HG02870 (cell line): ENCODE measurements at regions not wholly inside any gene's neighbourhood (a gene's known extent, or its start where the extent isn't known, plus 50 kb on each side); places are given as distances from the start of the nearest gene placed in this dataset.
"Not testable (repeated sequence)": the region's sequence is repeated elsewhere in the genome, so short reads cannot be mapped to it uniquely, and the experiment has no call there.

Experiments
- ATAC-seq: cut with Tn5 transposase; IDR thresholded peaks from one replicate; pipeline ENCODE4 v1.9.1; 2021; ENCODE audit warnings: mild to moderate bottlenecking, moderate library complexity; ENCODE audit not compliant: unreplicated experiment

DNA sequence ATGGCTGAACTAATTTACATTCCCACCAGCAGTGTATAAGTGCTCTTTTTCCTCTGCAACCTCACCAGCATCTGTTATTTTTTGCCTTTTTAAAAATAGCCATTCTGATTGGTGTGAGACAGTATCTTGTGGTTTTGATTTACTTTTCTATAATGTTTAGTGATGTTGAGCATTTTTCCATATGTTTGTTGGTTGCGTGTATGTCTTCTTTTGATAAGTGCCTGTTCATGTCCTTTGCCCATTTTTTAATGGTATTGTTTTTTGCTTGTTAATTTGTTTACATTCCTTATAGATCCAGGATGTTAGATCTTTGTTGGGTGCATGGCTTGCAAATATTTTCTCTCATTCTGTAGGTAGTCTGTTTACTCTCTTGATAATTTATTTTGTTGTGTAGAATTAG lies 169.9 kb downstream of the PRL start:
- ATAC-seq = no peak

DNA sequence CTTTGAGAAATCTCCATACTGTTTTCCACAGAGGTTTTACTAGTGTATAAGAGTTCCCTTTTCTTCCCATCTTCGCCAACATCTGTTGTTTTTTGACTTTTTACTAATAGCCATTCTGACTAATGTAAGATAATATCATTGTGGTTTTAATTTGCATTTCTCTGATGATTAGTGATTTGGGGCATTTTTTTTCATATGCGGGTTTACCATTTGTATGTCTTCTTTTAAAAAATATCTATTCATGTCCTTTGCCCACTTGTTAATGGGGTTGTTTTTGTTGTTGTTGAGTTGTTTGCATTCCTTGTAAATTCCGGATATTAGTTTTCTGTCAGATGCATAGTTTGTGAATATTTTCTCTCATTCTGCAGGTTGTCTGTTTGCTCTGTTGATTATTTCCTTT lies 167.1 kb downstream of the PRL start:
- ATAC-seq = no peak

DNA sequence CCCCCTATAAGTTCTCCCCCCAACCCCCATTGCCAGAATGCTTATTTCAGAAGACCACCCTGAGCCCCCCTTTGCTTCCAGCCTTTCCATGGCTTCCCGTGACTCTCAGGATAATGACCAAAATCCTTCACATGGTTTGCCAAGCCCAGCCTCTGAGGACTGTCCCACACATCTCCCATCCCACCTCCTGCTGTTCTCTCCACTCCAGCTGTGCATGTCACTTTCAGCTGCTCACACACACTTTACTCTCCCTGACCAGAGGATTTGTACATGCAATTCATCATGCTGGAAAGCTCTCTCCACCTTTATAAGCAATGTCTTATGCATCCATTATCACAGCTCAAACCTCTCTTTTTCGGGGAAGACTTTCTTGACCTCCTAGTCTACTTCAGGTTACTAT lies 164.2 kb downstream of the PRL start:
- ATAC-seq = no peak

DNA sequence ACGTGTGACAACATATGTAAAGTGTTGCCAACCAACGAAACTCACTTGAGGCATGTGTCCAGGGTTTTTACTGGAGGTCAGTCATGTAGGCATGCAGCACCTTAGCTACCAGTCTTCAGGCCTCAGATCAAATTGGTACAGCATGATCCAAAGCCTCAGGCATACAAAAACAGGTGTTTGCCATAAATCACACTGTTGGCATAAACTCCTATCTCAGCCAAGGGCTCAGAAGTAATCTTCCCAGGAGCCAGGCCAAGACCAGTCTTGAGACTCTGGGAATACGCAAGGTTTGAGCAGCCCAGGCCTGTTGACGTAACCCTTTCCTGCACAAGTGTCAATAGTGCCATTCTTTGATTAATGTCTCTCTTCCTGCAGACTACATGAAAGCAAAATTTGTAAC lies 163.5 kb downstream of the PRL start:
- ATAC-seq = no peak

DNA sequence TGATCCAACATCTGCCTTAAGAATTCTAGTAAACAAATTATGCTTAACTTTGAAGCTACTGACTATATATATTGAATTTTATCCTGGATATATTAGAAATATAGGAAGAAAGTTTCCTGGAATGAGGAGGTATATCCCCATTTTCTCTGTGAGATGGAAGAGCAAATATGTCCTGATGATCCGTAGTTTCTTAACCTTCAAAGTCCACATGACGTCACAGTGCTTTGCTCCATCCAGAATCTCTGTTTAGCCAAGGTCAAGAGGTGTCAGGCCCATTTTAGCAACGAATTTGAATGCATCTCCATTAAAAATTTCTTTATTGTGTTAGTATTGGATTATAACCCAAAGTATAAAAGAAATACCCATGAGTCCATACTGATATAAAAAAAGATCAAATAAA lies 162.5 kb downstream of the PRL start:
- no peak for ATAC-seq

DNA sequence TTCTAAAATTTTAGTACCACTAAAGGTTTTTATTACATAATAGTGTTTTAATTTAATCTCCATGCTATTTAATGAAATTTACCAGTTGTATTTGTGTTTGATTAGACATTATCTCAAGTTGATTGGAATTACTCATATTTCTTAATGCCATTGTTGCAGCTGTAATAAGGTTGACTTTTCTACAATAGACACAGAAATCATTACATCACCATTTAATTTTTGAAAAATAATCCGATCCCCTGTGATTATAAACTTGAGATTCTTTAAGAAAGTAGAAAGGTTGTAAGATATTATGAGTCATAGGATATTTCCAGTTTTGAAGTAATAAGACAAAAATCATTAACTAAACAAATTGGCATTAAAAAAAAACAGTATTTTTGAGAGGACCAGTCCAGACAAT lies 161.4 kb downstream of the PRL start:
- ATAC-seq = no peak

DNA sequence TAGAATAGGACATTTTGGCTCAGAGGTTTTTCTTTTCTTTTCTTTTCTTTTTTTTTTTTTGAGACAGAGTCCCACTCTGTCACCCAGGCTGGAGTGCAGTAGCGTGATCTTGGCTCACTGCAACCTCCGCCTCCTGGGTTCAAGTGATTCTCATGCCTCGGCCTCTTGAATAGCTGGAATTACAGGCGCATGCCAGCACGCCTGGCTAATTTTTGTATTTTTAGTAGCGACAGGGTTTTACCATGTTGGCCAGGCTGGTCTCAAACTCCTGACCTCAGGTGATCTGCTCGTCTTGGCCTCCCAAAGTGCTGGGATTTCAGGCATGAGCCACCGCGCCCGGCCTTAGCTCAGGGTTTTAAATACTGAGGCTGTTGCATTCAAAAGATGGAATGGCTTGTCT lies 156.1 kb downstream of the PRL start:
- ATAC-seq = not testable (repeated sequence)

DNA sequence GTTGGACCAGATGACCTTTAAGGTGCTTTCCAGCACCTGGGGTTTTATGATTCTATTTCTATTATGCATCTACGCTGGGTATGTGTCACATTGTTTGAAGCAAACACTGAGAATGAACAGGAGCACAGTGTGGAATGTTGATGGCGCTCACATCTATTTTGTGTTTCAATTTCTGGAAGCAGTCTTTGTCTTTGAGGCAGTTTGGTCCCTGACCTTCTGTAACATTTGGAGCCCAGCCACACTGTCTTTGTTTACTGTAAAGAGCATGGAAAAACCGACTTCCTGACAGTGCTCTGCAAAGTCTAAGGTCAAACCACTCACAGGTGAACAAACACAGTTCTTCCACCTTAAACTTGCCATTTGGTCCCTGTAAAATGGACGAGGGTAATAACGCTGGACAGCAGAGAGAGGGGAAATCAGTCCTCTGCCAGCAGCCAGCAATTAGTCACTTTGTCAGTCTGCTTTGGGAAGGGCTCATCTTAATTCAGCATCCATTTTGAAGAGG lies 155.5 kb downstream of the PRL start:
- ATAC-seq = no peak

DNA sequence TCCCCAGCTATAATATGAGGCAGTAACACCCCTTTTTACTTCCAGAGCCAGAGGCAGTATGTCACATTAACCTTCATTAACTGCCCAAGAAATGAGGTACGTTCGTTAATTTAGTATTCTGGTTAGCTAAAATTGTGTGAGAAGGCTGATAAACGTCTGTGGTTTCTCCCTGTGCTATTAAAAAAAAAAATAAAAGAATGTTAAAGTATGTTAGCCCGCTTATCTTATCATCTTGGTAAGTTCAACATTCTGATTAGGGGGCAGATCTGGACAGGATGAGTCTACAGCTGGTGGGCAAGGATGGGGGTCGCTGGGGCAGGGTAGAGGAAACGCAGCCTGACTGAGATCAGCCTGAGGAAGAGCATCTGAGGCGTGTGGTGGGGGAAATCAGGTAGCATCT lies 154.0 kb downstream of the PRL start:
- no peak for ATAC-seq

DNA sequence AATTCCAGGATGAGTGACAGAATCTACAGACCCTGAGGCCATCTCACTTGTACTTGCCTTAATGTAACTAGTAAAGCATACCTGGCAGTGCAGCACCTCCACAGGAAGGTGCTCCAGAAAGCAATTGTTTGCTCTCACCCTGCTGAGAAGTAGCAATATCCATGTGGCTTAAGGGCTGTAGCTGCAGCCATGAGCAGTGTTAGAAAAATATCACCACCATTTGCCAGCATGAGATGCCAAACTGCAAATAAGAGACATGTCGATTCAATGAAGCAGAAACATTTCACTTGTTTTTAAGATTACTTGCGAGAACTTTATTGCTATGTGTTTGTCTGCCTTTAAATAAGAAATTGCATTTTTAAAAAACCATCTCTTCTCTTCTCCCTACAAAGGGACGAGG lies 151.5 kb downstream of the PRL start:
- no peak for ATAC-seq

DNA sequence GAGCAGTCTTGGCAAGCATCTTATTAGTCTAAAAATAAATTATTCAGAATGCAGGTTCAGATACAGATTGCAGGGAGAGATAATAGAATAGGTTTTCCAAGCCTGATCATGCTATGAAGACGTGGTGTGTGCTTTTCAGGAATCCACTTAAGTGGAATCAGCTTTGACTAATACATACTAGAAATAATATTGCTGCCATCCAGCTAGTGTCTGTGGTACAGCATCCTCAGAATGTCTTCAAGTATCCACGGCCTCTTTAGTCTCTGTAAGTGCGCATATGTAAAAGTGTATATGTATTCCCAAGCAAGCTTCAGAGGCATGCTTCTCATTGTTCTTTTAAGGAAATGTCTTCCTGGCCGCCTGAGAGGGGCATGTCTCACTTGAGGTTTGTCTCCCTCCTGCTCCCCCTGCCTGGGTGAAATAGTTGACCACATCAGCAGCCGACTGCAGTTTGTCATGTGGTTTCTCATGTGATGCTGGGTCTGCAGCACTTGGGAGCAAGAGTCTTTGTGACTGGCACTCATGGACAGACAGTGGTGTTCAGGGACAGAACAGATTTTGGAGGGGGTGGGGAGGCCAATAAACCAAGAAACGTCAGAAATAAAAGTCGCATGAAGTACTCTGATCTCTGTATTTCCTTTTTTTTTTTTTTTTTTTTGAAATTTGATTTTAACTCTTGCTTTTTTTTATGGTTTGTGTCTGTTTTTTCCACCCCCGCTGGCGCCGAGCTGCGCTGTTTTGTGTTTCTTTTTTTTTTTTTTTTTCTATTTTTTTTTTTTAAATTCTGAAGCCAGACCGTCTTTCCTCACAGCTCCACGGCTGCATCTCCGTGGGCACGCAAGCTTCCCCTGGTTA lies 150.8 kb downstream of the PRL start:
- no peak for ATAC-seq

DNA sequence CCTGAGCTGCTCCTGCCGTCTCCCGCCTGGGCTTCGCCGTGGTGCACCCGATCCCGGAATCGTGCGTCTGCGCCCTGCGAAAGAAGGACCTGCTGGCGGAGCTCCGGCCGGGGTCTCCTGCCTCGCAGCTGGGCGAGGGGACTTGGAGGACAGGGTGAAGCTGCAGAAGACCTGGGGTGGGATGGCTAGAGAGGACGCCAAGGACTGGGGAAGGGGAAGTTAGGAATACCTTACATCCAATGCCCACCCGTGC lies 150.2 kb downstream of the PRL start:
- no peak for ATAC-seq

DNA sequence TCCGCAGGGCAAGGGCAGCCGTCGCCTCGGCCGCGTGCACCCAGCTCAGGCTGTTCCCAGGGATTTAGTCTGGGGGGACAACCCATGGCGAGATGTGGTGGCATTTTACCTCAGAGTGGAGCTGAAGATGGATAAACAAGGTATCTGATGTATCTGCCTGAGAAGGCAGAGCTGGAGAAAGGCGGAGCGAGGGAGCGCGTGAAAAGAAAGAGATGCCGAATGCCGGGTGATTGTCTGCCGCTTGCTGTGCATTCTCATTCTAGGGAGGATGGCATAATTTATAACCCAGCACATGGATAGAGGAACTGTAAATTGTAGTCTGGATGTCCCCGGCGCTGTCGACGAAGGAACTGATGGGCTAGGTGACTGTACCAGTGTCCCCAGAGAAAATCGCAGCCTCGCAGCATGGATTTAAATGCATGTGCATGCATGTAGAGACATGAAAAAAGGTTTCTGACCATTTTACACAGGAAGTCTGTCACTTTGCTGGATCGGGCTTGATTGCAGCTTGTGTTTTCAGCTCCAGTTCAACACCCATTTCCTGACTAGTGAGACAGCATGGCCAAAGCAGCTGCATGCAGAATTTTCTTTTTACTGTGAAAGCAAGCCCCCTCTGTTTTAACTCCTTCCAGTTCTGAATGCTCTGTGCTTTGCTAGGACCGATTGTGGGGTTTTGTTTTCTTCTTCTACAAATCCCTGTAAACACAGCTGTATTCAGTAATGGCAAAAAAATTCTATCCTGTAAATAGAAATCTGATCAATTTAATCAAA lies 149.7 kb downstream of the PRL start:
- ATAC-seq = no peak

DNA sequence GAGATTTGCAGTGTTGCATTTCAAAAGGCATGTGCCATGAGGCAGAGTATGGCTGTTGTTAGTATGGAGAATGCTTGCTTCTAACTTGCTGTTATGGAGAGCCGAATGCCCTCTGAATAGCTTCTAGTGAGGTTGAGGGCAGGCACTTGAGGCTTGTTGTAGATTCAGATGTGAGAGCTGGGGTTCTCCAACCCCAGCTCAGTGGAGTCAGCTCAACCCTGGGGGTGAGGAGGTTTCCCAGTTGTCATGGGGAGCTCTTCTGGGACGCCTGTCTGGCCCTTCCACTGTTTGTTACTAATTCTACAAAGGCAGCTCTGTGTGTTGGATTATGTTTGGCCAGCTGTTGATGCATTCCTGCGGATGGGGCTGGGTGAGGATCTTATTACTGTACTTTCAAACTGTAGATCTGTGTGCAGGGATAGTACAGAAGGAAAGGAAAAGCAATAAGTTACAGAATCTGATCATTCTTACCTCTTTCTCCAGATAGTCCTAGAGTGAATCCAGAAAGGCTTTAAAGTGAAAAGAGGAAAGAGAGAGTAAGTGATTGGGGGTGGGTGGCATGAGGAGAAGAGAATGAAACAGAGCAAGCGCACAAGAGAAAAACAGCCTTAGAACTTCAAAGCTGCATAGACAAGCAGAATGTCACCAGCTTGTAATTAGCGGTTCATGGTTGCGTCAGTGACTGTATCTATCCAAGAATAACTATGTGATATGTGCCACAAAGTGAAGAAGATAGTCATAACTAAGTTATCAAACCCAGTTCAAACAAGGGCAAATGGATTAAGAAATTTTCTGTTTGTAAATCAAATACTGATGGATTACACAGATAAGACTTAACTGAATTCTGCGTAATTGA lies 148.7 kb downstream of the PRL start:
- no peak for ATAC-seq

DNA sequence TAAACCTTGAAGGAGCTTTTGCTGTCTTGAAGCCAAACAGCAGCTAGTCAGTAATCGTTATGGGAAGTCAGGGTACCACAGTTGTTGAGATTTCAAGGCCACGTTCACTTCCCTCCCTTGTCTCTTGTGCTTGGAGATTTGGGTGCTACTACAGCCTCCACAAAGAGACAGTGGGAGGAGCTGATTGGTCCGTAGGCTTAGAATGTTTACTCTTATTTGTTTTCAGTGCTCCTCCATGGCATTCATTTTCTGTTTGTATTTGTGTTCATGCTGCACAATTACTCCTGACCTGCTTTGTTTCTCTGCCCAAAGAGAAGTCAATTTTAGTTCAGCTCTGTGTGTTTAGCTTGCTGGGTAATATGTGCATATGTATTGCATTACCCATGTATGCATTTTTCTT lies 147.7 kb downstream of the PRL start:
- ATAC-seq = no peak

DNA sequence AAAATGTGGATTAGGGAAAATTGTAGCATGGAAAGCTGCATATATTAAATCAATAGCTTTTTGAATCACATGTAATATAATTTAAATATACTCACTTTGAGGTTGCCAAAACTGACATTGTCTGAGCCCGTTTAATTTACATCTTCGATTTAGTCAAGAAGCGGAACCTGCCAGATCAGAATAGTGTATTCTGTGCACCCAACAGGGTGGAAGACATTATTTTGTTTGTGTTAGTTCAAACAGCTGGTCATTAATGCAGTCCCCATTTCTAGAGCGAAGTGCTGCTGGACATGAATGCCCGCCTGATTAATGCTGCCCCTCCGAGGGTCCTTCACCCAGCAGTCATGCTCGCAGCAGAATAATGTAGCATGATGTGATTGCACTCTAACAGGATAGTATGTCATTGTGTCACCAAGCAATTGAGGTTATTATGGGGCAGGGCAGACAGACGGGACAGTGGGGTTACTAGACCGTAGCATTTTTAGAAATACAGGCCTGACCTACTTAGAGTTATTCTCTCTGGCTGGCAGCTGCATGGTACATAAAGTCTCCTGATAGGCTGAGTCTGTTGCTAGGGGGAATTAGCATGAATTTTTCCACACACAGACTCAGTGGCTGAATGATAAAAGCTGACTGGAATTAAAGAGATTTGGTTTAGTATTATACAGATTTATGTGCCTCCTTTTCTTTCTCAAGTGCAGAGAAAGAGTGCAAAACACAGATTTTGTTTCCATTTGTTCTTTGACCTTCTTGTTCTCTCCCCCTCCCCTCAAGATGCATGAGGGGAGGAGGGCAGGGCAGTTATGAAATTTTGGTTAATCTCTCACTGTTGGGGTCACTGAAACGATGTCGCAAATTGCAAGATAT lies 147.1 kb downstream of the PRL start:
- ATAC-seq = no peak

DNA sequence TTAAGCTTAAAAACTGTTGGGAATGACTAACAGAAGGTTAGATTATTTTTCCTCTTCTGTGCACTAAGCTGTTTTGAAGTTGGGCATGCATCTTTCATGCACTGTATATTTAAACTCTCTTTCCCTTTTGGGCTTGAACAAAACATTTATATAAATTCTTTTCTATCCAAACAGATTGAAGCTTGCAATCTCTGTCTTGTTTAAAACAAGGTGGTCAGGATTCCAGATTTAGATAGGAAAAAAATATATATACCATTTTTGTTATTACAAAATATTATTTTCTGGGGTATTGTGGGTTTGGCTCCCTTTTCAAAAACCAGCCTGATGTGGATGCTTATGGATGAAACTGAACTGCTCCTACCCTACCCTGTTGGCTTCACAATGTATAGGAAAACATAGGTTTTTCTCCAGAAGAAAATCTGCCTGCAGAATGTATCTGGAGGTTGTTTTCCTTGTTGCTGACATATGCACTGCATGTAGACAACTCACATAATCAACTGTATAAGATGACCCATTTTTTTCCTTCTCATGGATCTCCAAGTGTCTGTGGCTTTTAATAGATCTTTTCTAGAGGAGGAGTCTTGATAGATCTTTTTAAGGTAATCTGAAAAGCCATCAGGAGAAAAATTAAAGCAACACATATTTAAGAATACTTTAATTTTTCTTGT lies 146.3 kb downstream of the PRL start:
- no peak for ATAC-seq

DNA sequence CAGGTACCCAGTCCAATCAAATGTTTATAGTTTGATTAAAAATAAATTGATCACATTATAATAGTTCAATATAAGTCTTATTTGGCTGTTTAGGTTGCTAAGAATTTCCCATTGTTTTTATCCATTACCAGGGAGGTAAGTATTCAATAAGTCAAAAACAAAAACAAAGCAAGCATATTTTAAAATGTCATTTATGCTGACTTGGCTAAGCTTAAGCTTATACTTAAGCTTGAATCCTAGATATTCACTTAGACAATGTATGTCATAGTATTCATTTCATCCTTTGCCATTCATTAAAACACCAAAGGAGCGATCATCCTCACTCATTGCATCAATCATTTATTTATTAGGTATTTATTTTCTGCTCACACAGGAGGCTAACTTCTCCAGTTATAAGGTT lies 144.9 kb downstream of the PRL start:
- no peak for ATAC-seq

DNA sequence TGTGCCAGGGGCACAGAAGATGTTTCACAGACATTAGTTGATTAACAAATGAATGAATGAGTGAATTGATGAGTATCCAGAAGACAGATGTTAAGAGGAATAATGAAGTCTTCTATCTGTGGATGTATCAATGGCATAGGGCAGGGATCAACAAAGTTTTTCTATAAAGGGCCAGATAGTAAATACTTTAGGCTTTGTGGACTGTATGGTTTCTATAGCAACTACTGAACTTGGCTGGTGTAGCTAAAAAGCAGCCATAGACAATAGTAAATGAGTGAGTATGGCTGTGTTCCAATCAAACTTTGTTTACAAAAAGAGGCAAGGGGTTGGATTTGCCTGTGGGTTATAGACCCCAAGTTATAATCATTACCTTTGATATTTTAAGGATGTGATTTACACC lies 144.0 kb downstream of the PRL start:
- no peak for ATAC-seq
